ENCODE measurements at regions not wholly inside any gene's neighbourhood (a gene's known extent, or its start where the extent isn't known, plus 50 kb on each side); places are given as distances from the start of the nearest gene placed in this dataset.

DNA sequence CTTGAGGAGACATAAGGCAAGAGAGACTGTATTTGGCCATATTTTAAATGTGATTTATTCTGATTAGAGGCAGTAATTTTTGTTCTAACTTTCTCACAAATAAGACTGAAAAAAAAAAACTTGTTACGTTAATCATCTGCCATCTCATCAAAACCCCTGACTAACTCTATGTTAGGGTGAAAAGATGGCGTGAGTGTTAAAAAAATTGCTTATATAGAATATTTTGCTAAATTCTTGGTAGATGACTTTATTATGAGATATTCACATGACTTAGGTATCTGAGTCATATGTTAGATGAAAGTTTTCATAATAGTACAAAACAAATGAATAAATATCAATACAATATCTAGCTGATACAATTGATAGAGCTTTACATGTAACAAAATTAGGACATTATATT lies 1508.7 kb upstream of the TMEFF2 start:
- WGBS, 2 donors, result 72 to 94% methylated on average over 2 of the region's 2 CpGs
- Histone ChIP-seq H3K27ac (no peak overlapping the region), H3K4me1 (no peaks in the 10 kb centered on the region), H3K4me3 (replicated peaks in 1 of 3) (no peak overlapping the region), H3K36me3 (no peaks in the 10 kb centered on the region), H3K9me3 (no peaks in the 10 kb centered on the region), H3K27me3 (no peaks in the 10 kb centered on the region)
- TF ChIP-seq POLR2A (IDR thresholded peaks at IDR 0.05), result no peak
- TF ChIP-seq, protein P1, sequence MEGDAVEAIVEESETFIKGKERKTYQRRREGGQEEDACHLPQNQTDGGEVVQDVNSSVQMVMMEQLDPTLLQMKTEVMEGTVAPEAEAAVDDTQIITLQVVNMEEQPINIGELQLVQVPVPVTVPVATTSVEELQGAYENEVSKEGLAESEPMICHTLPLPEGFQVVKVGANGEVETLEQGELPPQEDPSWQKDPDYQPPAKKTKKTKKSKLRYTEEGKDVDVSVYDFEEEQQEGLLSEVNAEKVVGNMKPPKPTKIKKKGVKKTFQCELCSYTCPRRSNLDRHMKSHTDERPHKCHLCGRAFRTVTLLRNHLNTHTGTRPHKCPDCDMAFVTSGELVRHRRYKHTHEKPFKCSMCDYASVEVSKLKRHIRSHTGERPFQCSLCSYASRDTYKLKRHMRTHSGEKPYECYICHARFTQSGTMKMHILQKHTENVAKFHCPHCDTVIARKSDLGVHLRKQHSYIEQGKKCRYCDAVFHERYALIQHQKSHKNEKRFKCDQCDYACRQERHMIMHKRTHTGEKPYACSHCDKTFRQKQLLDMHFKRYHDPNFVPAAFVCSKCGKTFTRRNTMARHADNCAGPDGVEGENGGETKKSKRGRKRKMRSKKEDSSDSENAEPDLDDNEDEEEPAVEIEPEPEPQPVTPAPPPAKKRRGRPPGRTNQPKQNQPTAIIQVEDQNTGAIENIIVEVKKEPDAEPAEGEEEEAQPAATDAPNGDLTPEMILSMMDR (IDR thresholded peaks at IDR 0.05), result no peak
- intact Hi-C loops (cut with DNase I), result no loop called here
- DNase-seq, result no peak

DNA sequence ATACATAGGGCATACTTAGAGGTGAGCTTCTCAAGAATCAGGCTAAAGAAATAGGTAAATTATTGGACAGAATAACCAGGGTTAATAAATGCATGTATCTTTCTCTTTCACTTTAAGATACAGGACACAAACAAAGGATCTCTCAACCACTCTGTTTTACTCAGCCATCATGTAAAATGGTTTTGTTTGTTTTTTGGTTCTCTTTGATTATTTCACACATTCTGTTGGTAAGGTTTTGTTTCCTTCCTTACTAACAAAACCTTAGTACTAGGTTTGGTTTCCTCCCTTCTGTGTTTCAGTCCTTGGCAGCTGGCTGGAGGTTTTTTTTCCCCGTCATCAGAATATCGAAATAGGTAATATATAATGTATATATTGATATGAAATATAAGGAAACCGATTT lies 1506.8 kb upstream of the TMEFF2 start:
- 87 to 90% methylated on average over 3 of the region's 3 CpGs for WGBS, 2 donors
- no peak for TF ChIP-seq POLR2A (IDR thresholded peaks at IDR 0.05)
- TF ChIP-seq, protein P1 (IDR thresholded peaks at IDR 0.05), result no peak
- Histone ChIP-seq H3K27ac (no peak overlapping the region), H3K27me3 (no peaks in the 10 kb centered on the region), H3K9me3 (no peaks in the 10 kb centered on the region), H3K4me3 (replicated peaks in 1 of 3) (no peak overlapping the region), H3K4me1 (no peaks in the 10 kb centered on the region), H3K36me3 (no peaks in the 10 kb centered on the region)
- intact Hi-C loops (cut with DNase I), result no loop called here
- DNase-seq, result no peak

DNA sequence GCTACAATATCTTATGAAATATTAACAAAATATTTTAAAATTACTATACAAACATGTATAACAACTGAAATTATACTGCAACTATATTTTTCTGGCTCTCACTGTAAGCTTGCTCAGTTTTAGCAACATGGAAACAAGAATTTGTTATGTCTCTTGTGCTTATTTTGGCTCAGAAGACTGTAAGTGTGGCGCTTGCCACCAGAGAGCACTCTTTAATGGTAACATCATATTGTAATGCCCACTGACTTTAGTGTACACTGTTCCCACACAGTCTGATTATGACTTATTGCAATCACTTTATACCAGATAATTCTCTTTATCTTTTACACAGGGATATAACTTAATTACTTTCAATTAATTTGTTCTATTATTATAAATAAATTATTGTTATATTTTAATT lies 1500.6 kb upstream of the TMEFF2 start:
- 42 to 44% methylated on average over 1 of the region's 1 CpG for WGBS, 2 donors
- Histone ChIP-seq H3K4me3 (replicated peaks in 1 of 3) (no peak overlapping the region), H3K4me1 (no peaks in the 10 kb centered on the region), H3K9me3 (no peaks in the 10 kb centered on the region), H3K27ac (no peak overlapping the region), H3K36me3 (no peaks in the 10 kb centered on the region), H3K27me3 (no peaks in the 10 kb centered on the region)
- intact Hi-C loops (cut with DNase I), result no loop called here
- no peak for DNase-seq
- TF ChIP-seq, protein P1 (IDR thresholded peaks at IDR 0.05), result no peak
- no peak for TF ChIP-seq POLR2A (IDR thresholded peaks at IDR 0.05)

DNA sequence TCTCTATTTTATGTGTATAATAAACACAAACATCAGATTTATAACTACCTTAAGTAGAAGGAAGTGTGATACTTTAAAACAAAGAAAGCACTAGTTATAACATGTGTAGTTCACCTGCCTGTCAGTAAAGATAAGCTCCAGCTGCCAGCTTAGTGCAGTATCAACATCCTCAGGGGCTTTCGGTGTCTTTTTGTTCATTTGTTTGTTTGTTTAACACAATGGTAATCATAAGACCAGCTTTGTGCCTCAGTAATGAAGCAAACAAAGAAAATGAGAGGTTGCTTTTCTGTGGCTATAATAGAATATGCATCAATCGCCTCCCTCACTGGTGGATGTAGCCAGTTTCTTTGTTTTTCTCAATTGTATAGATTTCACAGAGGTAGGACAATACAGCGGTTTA lies 1499.0 kb upstream of the TMEFF2 start:
- TF ChIP-seq, protein P1 (IDR thresholded peaks at IDR 0.05), result no peak
- no peak for TF ChIP-seq POLR2A (IDR thresholded peaks at IDR 0.05)
- H3K27me3 ChIP-seq, result no peaks in the 10 kb centered on the region
- no peak overlapping the region for H3K27ac ChIP-seq
- intact Hi-C loops (cut with DNase I), result no loop called here
- H3K4me3 ChIP-seq (replicated peaks in 1 of 3), result no peak overlapping the region
- 58 to 73% methylated on average over 3 of the region's 3 CpGs for WGBS, 2 donors
- H3K4me1 ChIP-seq, result no peaks in the 10 kb centered on the region
- no peak for DNase-seq
- no peaks in the 10 kb centered on the region for H3K36me3 ChIP-seq
- H3K9me3 ChIP-seq, result no peaks in the 10 kb centered on the region

- H3K36me3 ChIP-seq, result no peaks in the 10 kb centered on the region
- intact Hi-C loops (cut with DNase I), result no loop called here
- no peaks in the 10 kb centered on the region for H3K9me3 ChIP-seq
- no peak for DNase-seq
- no peaks in the 10 kb centered on the region for H3K4me1 ChIP-seq
- 74 to 77% methylated on average over 2 of the region's 2 CpGs for WGBS, 2 donors
- no peak overlapping the region for H3K4me3 ChIP-seq (replicated peaks in 1 of 3)
- no peaks in the 10 kb centered on the region for H3K27me3 ChIP-seq
- no peak for TF ChIP-seq POLR2A (IDR thresholded peaks at IDR 0.05)
- TF ChIP-seq, protein P1 (IDR thresholded peaks at IDR 0.05), result no peak
- H3K27ac ChIP-seq, result no peak overlapping the region
Observed at GRCh38 chr2:193690572-193690971, 1495.8 kb upstream of the TMEFF2 start.
